ENCODE measurements at regions not wholly inside any gene's neighbourhood (a gene's known extent, or its start where the extent isn't known, plus 50 kb on each side); places are given as distances from the start of the nearest gene placed in this dataset.

- TF ChIP-seq, protein P1, sequence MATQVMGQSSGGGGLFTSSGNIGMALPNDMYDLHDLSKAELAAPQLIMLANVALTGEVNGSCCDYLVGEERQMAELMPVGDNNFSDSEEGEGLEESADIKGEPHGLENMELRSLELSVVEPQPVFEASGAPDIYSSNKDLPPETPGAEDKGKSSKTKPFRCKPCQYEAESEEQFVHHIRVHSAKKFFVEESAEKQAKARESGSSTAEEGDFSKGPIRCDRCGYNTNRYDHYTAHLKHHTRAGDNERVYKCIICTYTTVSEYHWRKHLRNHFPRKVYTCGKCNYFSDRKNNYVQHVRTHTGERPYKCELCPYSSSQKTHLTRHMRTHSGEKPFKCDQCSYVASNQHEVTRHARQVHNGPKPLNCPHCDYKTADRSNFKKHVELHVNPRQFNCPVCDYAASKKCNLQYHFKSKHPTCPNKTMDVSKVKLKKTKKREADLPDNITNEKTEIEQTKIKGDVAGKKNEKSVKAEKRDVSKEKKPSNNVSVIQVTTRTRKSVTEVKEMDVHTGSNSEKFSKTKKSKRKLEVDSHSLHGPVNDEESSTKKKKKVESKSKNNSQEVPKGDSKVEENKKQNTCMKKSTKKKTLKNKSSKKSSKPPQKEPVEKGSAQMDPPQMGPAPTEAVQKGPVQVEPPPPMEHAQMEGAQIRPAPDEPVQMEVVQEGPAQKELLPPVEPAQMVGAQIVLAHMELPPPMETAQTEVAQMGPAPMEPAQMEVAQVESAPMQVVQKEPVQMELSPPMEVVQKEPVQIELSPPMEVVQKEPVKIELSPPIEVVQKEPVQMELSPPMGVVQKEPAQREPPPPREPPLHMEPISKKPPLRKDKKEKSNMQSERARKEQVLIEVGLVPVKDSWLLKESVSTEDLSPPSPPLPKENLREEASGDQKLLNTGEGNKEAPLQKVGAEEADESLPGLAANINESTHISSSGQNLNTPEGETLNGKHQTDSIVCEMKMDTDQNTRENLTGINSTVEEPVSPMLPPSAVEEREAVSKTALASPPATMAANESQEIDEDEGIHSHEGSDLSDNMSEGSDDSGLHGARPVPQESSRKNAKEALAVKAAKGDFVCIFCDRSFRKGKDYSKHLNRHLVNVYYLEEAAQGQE (IDR thresholded peaks at IDR 0.05; ENCODE audit: insufficient read depth in 1 of 2, low read depth in 2 of 2, low read length in 2 of 2) = no peak
- no peak for TF ChIP-seq SIN3A (IDR thresholded peaks at IDR 0.05; ENCODE audit: borderline replicate concordance, insufficient read depth, low read length)
- no peak for TF ChIP-seq TAF1 (IDR thresholded peaks at IDR 0.05; ENCODE audit: borderline replicate concordance, insufficient read depth, low read length)
- no peak for TF ChIP-seq POLR2AphosphoS5 (IDR thresholded peaks at IDR 0.05; ENCODE audit: low read depth, low read length)
These were observed 318.3 kb downstream of the NDFIP2 start for GRCh38 chr13:79799059-79799867.

All from PFSK-1 (cell line).